Effector memory CD8-positive, alpha-beta T cell (primary cell): ENCODE measurements at regions not wholly inside any gene's neighbourhood (a gene's known extent, or its start where the extent isn't known, plus 50 kb on each side); places are given as distances from the start of the nearest gene placed in this dataset.

Experiments
- ATAC-seq: fragments of 150-1000 bp; cut with Tn5 transposase; replicated peaks from 2 replicates; pipeline ENCODE4 v1.10.0; 2021; ENCODE audit warnings: mild to moderate bottlenecking, moderate library complexity
- DNase-seq, 3 experiments: peaks; one replicate each; pipeline ENCODE4 v3.0.0; 2021
- H3K27ac Mint-ChIP-seq, 2 donors: one replicate each; pipeline ENCODE4 v1.8.0; 2022; ENCODE audit warnings: mild to moderate bottlenecking in 2 of 2, mixed read lengths in 2 of 2, moderate library complexity in 2 of 2
- H3K27me3 Mint-ChIP-seq, 2 donors: one replicate each; pipeline ENCODE4 v1.8.0; 2022; ENCODE audit warnings: mixed read lengths in 2 of 2
- H3K36me3 Mint-ChIP-seq: one replicate; pipeline ENCODE4 v1.8.0; 2022; ENCODE audit warnings: mild to moderate bottlenecking, moderate library complexity, mixed read lengths; ENCODE audit not compliant: insufficient read depth
- H3K4me1 Mint-ChIP-seq, 2 donors: one replicate each; pipeline ENCODE4 v1.8.0; 2022; ENCODE audit warnings: low read depth in 2 of 2, mixed read lengths in 2 of 2
- H3K4me3 Mint-ChIP-seq, 2 donors: one replicate each; pipeline ENCODE4 v1.8.0; 2022; ENCODE audit warnings: mild to moderate bottlenecking in 2 of 2, mixed read lengths in 2 of 2, moderate library complexity in 2 of 2
- H3K9me3 Mint-ChIP-seq, 2 donors: one replicate each; pipeline ENCODE4 v1.8.0; 2022; ENCODE audit warnings: mixed read lengths in 2 of 2

- H3K4me3 Mint-ChIP-seq: no peak overlapping the region
- H3K27ac Mint-ChIP-seq: no peak overlapping the region
- no peaks in the 10 kb centered on the region for H3K4me1 Mint-ChIP-seq
- H3K27me3 Mint-ChIP-seq: no peaks in the 10 kb centered on the region
- ATAC-seq: no peak
- peaks cover 0 to 3% of the 10 kb centered on the region in 2 donors for H3K9me3 Mint-ChIP-seq
- no peaks in the 10 kb centered on the region for H3K36me3 Mint-ChIP-seq
- DNase-seq: no peak
Measured at GRCh38 chr11:29553990-29554389, 462.8 kb downstream of the KCNA4 start.

- ATAC-seq (no peak), DNase-seq (no peak)
- no peak overlapping the region for H3K4me3 Mint-ChIP-seq
- no peaks in the 10 kb centered on the region for H3K4me1 Mint-ChIP-seq
- H3K27ac Mint-ChIP-seq: no peak overlapping the region
- H3K27me3 Mint-ChIP-seq: no peaks in the 10 kb centered on the region
- H3K36me3 Mint-ChIP-seq: no peaks in the 10 kb centered on the region
- peaks cover 7 to 26% of the 10 kb centered on the region in 2 donors for H3K9me3 Mint-ChIP-seq
Measured at GRCh38 chr11:29538339-29539036, 478.3 kb downstream of the KCNA4 start.

GRCh38 chr11:29534836-29535235 lies 482.0 kb downstream of the KCNA4 start:
- no peak overlapping the region for H3K4me3 Mint-ChIP-seq
- DNase-seq (no peak), ATAC-seq (no peak)
- no peak overlapping the region for H3K27ac Mint-ChIP-seq
- no peaks in the 10 kb centered on the region for H3K4me1 Mint-ChIP-seq
- H3K9me3 Mint-ChIP-seq: peaks cover 5 to 17% of the 10 kb centered on the region in 2 donors
- H3K27me3 Mint-ChIP-seq: no peaks in the 10 kb centered on the region
- H3K36me3 Mint-ChIP-seq: no peaks in the 10 kb centered on the region

- H3K36me3 Mint-ChIP-seq: no peaks in the 10 kb centered on the region
- no peaks in the 10 kb centered on the region for H3K27me3 Mint-ChIP-seq
- ATAC-seq (no peak), DNase-seq (no peak)
- no peaks in the 10 kb centered on the region for H3K4me1 Mint-ChIP-seq
- no peak overlapping the region for H3K27ac Mint-ChIP-seq
- no peak overlapping the region for H3K4me3 Mint-ChIP-seq
- peaks cover 11 to 16% of the 10 kb centered on the region in 2 donors for H3K9me3 Mint-ChIP-seq
Measured at GRCh38 chr11:29530961-29531360, 485.9 kb downstream of the KCNA4 start.

- Mint-ChIP-seq H3K36me3 (no peaks in the 10 kb centered on the region), H3K27ac (peak overlapping the region in 1 of 2 donors; percentile 70), H3K4me1 (no peaks in the 10 kb centered on the region), H3K4me3 (no peak overlapping the region), H3K9me3 (peaks cover 7 to 8% of the 10 kb centered on the region in 2 donors), H3K27me3 (no peaks in the 10 kb centered on the region)
- DNase-seq: no peak
- ATAC-seq: no peak
Measured at GRCh38 chr11:29527391-29527936, 489.4 kb downstream of the KCNA4 start.

- ATAC-seq: no peak
- H3K4me1 Mint-ChIP-seq: no peaks in the 10 kb centered on the region
Measured at GRCh38 chr11:29518389-29519174, 498.2 kb downstream of the KCNA4 start.

GRCh38 chr11:29511394-29511793 lies 505.4 kb downstream of the KCNA4 start:
- peaks cover 3 to 14% of the 10 kb centered on the region in 2 donors for H3K9me3 Mint-ChIP-seq

More at GRCh38 chr11:29518389-29519174, 498.2 kb downstream of the KCNA4 start:
- Mint-ChIP-seq H3K4me3 (no peak overlapping the region), H3K9me3 (peaks cover 13 to 35% of the 10 kb centered on the region in 2 donors), H3K36me3 (no peaks in the 10 kb centered on the region), H3K27ac (no peak overlapping the region), H3K27me3 (no peaks in the 10 kb centered on the region)
- DNase-seq: no peak

GRCh38 chr11:29507376-29507775 lies 509.5 kb downstream of the KCNA4 start:
- Mint-ChIP-seq H3K36me3 (no peaks in the 10 kb centered on the region), H3K9me3 (peaks cover 3 to 7% of the 10 kb centered on the region in 2 donors), H3K27me3 (no peaks in the 10 kb centered on the region), H3K4me1 (no peaks in the 10 kb centered on the region), H3K27ac (no peak overlapping the region), H3K4me3 (no peak overlapping the region)
- DNase-seq (no peak), ATAC-seq (no peak)

More at GRCh38 chr11:29511394-29511793, 505.4 kb downstream of the KCNA4 start:
- ATAC-seq: no peak
- Mint-ChIP-seq H3K36me3 (no peaks in the 10 kb centered on the region), H3K27ac (no peak overlapping the region), H3K4me1 (no peaks in the 10 kb centered on the region), H3K4me3 (no peak overlapping the region), H3K27me3 (no peaks in the 10 kb centered on the region)
- no peak for DNase-seq

- Mint-ChIP-seq H3K9me3 (peaks cover 7 to 8% of the 10 kb centered on the region in 2 donors), H3K27ac (no peak overlapping the region), H3K4me3 (no peak overlapping the region), H3K36me3 (no peaks in the 10 kb centered on the region), H3K27me3 (no peaks in the 10 kb centered on the region), H3K4me1 (no peaks in the 10 kb centered on the region)
- DNase-seq (no peak), ATAC-seq (no peak)
Measured at GRCh38 chr11:29495676-29496075, 521.2 kb downstream of the KCNA4 start.

- H3K27me3 Mint-ChIP-seq: no peaks in the 10 kb centered on the region
- H3K4me3 Mint-ChIP-seq: no peak overlapping the region
- H3K27ac Mint-ChIP-seq: no peak overlapping the region
- H3K4me1 Mint-ChIP-seq: no peaks in the 10 kb centered on the region
- no peaks in the 10 kb centered on the region for H3K36me3 Mint-ChIP-seq
- DNase-seq (no peak), ATAC-seq (no peak)
- H3K9me3 Mint-ChIP-seq: peaks cover 0 to 6% of the 10 kb centered on the region in 2 donors
Measured at GRCh38 chr11:29490938-29491337, 525.9 kb downstream of the KCNA4 start.

GRCh38 chr11:29486301-29486700 lies 530.5 kb downstream of the KCNA4 start:
- Mint-ChIP-seq H3K4me3 (no peak overlapping the region), H3K4me1 (no peaks in the 10 kb centered on the region), H3K27ac (no peak overlapping the region)

GRCh38 chr11:29485641-29486040 lies 531.2 kb downstream of the KCNA4 start:
- Mint-ChIP-seq H3K4me3 (no peak overlapping the region), H3K27ac (no peak overlapping the region), H3K4me1 (no peaks in the 10 kb centered on the region)

More at GRCh38 chr11:29486301-29486700, 530.5 kb downstream of the KCNA4 start:
- no peaks in the 10 kb centered on the region for H3K27me3 Mint-ChIP-seq
- DNase-seq: no peak
- H3K9me3 Mint-ChIP-seq: peaks cover 0 to 3% of the 10 kb centered on the region in 2 donors
- H3K36me3 Mint-ChIP-seq: no peaks in the 10 kb centered on the region
- ATAC-seq: no peak

GRCh38 chr11:29484548-29484947 lies 532.3 kb downstream of the KCNA4 start:
- H3K4me1 Mint-ChIP-seq: no peaks in the 10 kb centered on the region
- H3K4me3 Mint-ChIP-seq: no peak overlapping the region
- peaks cover 0 to 3% of the 10 kb centered on the region in 2 donors for H3K9me3 Mint-ChIP-seq
- ATAC-seq: no peak
- H3K27ac Mint-ChIP-seq: no peak overlapping the region
- no peaks in the 10 kb centered on the region for H3K27me3 Mint-ChIP-seq
- H3K36me3 Mint-ChIP-seq: no peaks in the 10 kb centered on the region
- DNase-seq: no peak

More at GRCh38 chr11:29485641-29486040, 531.2 kb downstream of the KCNA4 start:
- no peak for ATAC-seq
- no peaks in the 10 kb centered on the region for H3K36me3 Mint-ChIP-seq
- peaks cover 0 to 3% of the 10 kb centered on the region in 2 donors for H3K9me3 Mint-ChIP-seq
- H3K27me3 Mint-ChIP-seq: no peaks in the 10 kb centered on the region
- no peak for DNase-seq
